HCT116 (cell line): ENCODE measurements at regions not wholly inside any gene's neighbourhood (a gene's known extent, or its start where the extent isn't known, plus 50 kb on each side); places are given as distances from the start of the nearest gene placed in this dataset.

Experiments used
- ATAC-seq: fragments of 200-7000 bp; cut with Tn5 transposase; 2 replicates; pipeline ENCODE4 v1.9.1; 2020; ENCODE audit warnings: mild to moderate bottlenecking, moderate library complexity
- BruUV-seq: library from RNA; stranded (reverse); fragments of 400-500 nt; replicated peaks from 2 replicates; lab custom pipeline; 2021; lab: Mats Ljungman, UMichigan
- CTCF ChIA-PET: fragments of 300-600 bp; sonication (Branson Sonifier 250); formaldehyde crosslinking; loops from one replicate; lab custom pipeline; 2021; ENCODE audit warnings: antibody characterized with exemption; lab: Charles Lee
- POLR2A ChIA-PET: fragments of 300-600, 350-600 bp; sonication (Branson Sonifier 250); formaldehyde crosslinking; loops from one replicate; lab custom pipeline; 2021; ENCODE audit warnings: antibody characterized with exemption; lab: Charles Lee
- RAD21 ChIA-PET, 2 experiments: fragments of 300-600 bp; sonication (Branson Sonifier 250); formaldehyde crosslinking; loops; one replicate each; lab custom pipeline; 2023; ENCODE audit warnings: low total read pairs in 2 of 2; ENCODE audit not compliant: uncharacterized antibody in 2 of 2, unreplicated experiment in 2 of 2, low non-redundant PET in 1 of 2; lab: Charles Lee
- DNase-seq: peaks from one replicate; pipeline ENCODE4 v3.0.0-alpha.2; 2010; ENCODE audit warnings: low read depth, low spot score
- H2AFZ ChIP-seq: fragments of 200-600 bp; shearing (Covaris generic), sonication (generic); 2 replicates; pipeline ENCODE4 v1.6.1; 2017; ENCODE audit warnings: low read depth, mixed run types, mixed read lengths, antibody characterized with exemption, low read length; ENCODE audit not compliant: poor library complexity, severe bottlenecking
- H3K27ac ChIP-seq: 2 replicates; pipeline ENCODE4 v1.5.1; 2012; ENCODE audit warnings: low read depth, low read length
- H3K27me3 ChIP-seq: fragments of 200-600 bp; sonication (generic); 2 replicates; pipeline ENCODE4 v1.6.1; 2016; ENCODE audit warnings: mixed run types, low read length, mixed read lengths; ENCODE audit not compliant: insufficient read depth
- H3K36me3 ChIP-seq, 2 experiments: fragments of 200-500 bp in 1 of 2; fragments of 200-600 bp in 1 of 2; sonication (Bioruptor generic) in 1 of 2; sonication (generic) in 1 of 2; 2 replicates each; pipeline versions ENCODE4 v1.5.1 to v1.6.1; 2014 to 2016; ENCODE audit warnings: low read length in 2 of 2, inconsistent platforms in 1 of 2, mixed read lengths in 1 of 2, mixed run types in 1 of 2; ENCODE audit not compliant: insufficient read depth in 2 of 2, control insufficient read depth in 1 of 2
- H3K4me1 ChIP-seq, 2 experiments: fragments of 200-600 bp in 1 of 2; sonication (generic) in 1 of 2; 2 replicates each; pipeline versions ENCODE4 v1.5.1 to v1.6.1; 2012 to 2017; ENCODE audit warnings: low read length in 2 of 2, inconsistent platforms in 1 of 2, mild to moderate bottlenecking in 1 of 2, mixed read lengths in 1 of 2, mixed run types in 1 of 2, moderate library complexity in 1 of 2; ENCODE audit not compliant: insufficient read depth in 2 of 2, control insufficient read depth in 1 of 2
- H3K4me2 ChIP-seq: fragments of 200-600 bp; sonication (generic); 2 replicates; pipeline ENCODE4 v1.6.1; 2017; ENCODE audit warnings: mixed run types, low read length, mixed read lengths
- H3K4me3 ChIP-seq, 2 experiments: fragments of 200-600 bp in 1 of 2; sonication (generic) in 1 of 2; replicated peaks in 1 of 2; 2 replicates each; pipeline ENCODE4 v1.5.1; 2011 to 2016; ENCODE audit warnings: low read length in 2 of 2, control low read depth in 1 of 2, low read depth in 1 of 2, mild to moderate bottlenecking in 1 of 2, mixed read lengths in 1 of 2, mixed run types in 1 of 2
- H3K79me2 ChIP-seq: fragments of 200-600 bp; sonication (generic); 2 replicates; pipeline ENCODE4 v1.6.1; 2017; ENCODE audit warnings: mild to moderate bottlenecking, mixed run types, low read length, moderate library complexity, mixed read lengths; ENCODE audit not compliant: insufficient read depth
- H3K9ac ChIP-seq: fragments of 200-600 bp; sonication (generic); 2 replicates; pipeline ENCODE4 v1.6.1; 2016; ENCODE audit warnings: low read length, mixed read lengths
- H3K9me2 ChIP-seq: fragments of 200-600 bp; sonication (generic), shearing (Covaris generic); 2 replicates; pipeline ENCODE4 v1.6.1; 2017; ENCODE audit warnings: mixed run types, mild to moderate bottlenecking, moderate library complexity; ENCODE audit not compliant: insufficient read depth
- H3K9me3 ChIP-seq, 2 experiments: fragments of 200-500 bp in 1 of 2; fragments of 200-600 bp in 1 of 2; sonication (Bioruptor generic) in 1 of 2; sonication (generic) in 1 of 2; 2 replicates each; pipeline ENCODE4 v1.6.1; 2014 to 2017; ENCODE audit warnings: low read length in 2 of 2, mixed read lengths in 2 of 2, inconsistent platforms in 1 of 2, low read depth in 1 of 2, mild to moderate bottlenecking in 1 of 2, mixed run types in 1 of 2, moderate library complexity in 1 of 2; ENCODE audit not compliant: control insufficient read depth in 1 of 2, insufficient read depth in 1 of 2
- H4K20me1 ChIP-seq: fragments of 200-600 bp; sonication (generic), shearing (Covaris generic); 2 replicates; pipeline ENCODE4 v1.6.1; 2017; ENCODE audit warnings: mixed run types, mild to moderate bottlenecking, moderate library complexity; ENCODE audit not compliant: insufficient read depth
- CBX3 ChIP-seq: IDR thresholded peaks from 2 replicates; pipeline ENCODE4 v1.6.1; 2012; ENCODE audit warnings: low read depth
- EZH2phosphoT487 ChIP-seq: fragments of 200-600 bp; IDR thresholded peaks from 2 replicates; pipeline ENCODE4 v1.6.1; 2018; ENCODE audit warnings: antibody characterized with exemption, borderline replicate concordance
- FOSL1 ChIP-seq: IDR thresholded peaks from 2 replicates; pipeline ENCODE4 v1.6.1; 2012; ENCODE audit warnings: low read depth
- SIN3A ChIP-seq: IDR thresholded peaks from 2 replicates; pipeline ENCODE4 v1.6.1; 2012; ENCODE audit warnings: low read depth
- SP1 ChIP-seq: IDR thresholded peaks from 2 replicates; pipeline ENCODE4 v1.6.1; 2012; ENCODE audit warnings: low read depth
- intact Hi-C: fragments of 100-400 bp; cut with micrococcal nuclease; formaldehyde crosslinking; loops from 2 replicates; pipeline ENCODE4 v1.10.0; 2022
- TF ChIP-seq, protein P1 (sequence below): IDR thresholded peaks from 2 replicates; pipeline ENCODE4 v1.6.1; 2011; ENCODE audit warnings: mild to moderate bottlenecking, low read length, moderate library complexity; ENCODE audit not compliant: insufficient replicate concordance; ENCODE audit errors: extremely low read depth

DNA sequence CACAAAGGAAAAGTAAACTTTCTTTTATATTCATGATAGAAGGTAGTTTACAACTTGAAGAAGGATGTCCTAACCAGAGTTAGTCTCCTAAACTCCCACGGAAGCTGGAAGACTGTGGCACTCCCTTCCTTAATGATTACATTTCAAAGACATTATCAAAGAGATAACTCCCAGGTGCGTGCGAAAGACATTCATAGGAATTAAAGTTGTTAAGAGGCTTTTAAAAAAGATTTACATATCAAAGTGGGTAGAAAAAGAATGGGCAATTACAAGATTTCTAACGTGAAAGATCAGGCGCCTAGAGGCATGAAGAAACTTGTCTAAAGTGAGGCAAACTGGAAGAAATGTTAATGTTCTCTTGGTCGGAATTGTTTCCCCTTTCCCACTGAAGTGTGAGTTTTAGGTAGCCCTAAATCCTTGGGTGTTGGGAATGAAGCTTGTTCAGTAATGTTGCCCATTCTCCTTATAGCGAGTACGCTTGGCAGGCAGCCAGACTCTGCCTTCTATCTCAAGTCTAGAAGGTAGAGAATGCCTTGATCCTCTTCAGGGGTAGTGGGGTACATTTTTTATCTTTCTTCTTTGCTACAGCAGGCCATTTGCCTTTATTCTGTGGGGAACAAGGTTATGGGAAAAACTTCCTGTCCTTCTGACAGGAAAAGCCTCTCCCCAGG, 642.0 kb downstream of the SLC6A15 start:
- no peak for ATAC-seq
- H3K9me3 ChIP-seq = no peaks in the 10 kb centered on the region
- no peaks in the 10 kb centered on the region for H3K79me2 ChIP-seq
- intact Hi-C loops = no loop called here
- no peak overlapping the region for H3K27ac ChIP-seq
- ChIA-PET CTCF (no interaction called here), RAD21 (no interaction called here), POLR2A (no interaction called here)
- no peak overlapping the region for H2AFZ ChIP-seq
- H3K9me2 ChIP-seq = no peaks in the 10 kb centered on the region
- no peaks in the 10 kb centered on the region for H4K20me1 ChIP-seq
- H3K4me3 ChIP-seq = no peak overlapping the region
- H3K4me1 ChIP-seq = no peaks in the 10 kb centered on the region
- H3K9ac ChIP-seq = no peak overlapping the region
- no peaks in the 10 kb centered on the region for H3K36me3 ChIP-seq
- H3K4me2 ChIP-seq = no peak overlapping the region
- TF ChIP-seq, protein P1, sequence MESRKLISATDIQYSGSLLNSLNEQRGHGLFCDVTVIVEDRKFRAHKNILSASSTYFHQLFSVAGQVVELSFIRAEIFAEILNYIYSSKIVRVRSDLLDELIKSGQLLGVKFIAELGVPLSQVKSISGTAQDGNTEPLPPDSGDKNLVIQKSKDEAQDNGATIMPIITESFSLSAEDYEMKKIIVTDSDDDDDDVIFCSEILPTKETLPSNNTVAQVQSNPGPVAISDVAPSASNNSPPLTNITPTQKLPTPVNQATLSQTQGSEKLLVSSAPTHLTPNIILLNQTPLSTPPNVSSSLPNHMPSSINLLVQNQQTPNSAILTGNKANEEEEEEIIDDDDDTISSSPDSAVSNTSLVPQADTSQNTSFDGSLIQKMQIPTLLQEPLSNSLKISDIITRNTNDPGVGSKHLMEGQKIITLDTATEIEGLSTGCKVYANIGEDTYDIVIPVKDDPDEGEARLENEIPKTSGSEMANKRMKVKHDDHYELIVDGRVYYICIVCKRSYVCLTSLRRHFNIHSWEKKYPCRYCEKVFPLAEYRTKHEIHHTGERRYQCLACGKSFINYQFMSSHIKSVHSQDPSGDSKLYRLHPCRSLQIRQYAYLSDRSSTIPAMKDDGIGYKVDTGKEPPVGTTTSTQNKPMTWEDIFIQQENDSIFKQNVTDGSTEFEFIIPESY = no peak
- TF ChIP-seq FOSL1 = no peak
- no peak for TF ChIP-seq EZH2phosphoT487
- TF ChIP-seq SP1 = no peak
- no peak for TF ChIP-seq CBX3
- no TSS peak for BruUV-seq
- no peaks in the 10 kb centered on the region for H3K27me3 ChIP-seq
- DNase-seq = no peak

DNA sequence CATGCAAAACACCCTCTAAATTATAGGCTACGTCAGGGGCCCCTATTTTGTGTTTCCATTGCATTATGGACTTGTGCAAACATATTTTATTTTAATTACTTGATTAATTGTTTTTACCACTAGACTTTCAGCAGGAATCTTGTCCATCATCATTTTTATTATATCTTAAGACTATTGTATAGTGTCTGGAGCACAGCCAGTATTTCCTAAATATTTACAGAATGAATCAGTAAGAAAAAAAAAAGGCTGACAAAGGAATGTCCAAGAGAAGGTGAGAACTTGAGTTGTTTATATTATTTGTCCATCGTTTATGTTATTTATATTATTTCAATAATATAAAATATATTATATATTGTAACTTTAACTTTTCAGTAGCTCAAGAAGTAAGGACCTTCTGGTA, 664.7 kb downstream of the SLC6A15 start:
- Histone ChIP-seq H3K4me1 (no peaks in the 10 kb centered on the region), H3K27me3 (no peaks in the 10 kb centered on the region), H3K4me3 (no peak overlapping the region), H3K36me3 (no peaks in the 10 kb centered on the region), H3K9ac (no peak overlapping the region), H4K20me1 (no peaks in the 10 kb centered on the region), H3K9me2 (no peaks in the 10 kb centered on the region), H3K27ac (no peak overlapping the region), H3K4me2 (no peak overlapping the region), H3K79me2 (no peaks in the 10 kb centered on the region), H3K9me3 (no peaks in the 10 kb centered on the region), H2AFZ (no peak overlapping the region)
- no TSS peak for BruUV-seq
- intact Hi-C loops = no loop called here
- CTCF ChIA-PET = no interaction called here
- TF ChIP-seq SIN3A = no peak
- ATAC-seq (no peak), DNase-seq (no peak)
- RAD21 ChIA-PET = no interaction called here
- POLR2A ChIA-PET = no interaction called here
